Body of pancreas (tissue), 4 donors: ENCODE measurements at regions not wholly inside any gene's neighbourhood (a gene's known extent, or its start where the extent isn't known, plus 50 kb on each side); places are given as distances from the start of the nearest gene placed in this dataset.

ENCODE experiments used
- ATAC-seq: fragments of 150-250 bp; one replicate; pipeline ENCODE4 v1.9.1; 2016
- DNase-seq, 4 donors: peaks; one replicate each; pipeline ENCODE4 v3.0.0-alpha.2; 2019
- H3K27ac ChIP-seq, 4 donors: fragments of 200-600 bp; sonication (generic); 1 replicate in 3 of 4; 2 replicates in 1 of 4; pipeline versions ENCODE4 v1.5.1 to v1.6.1; 2016 to 2019; ENCODE audit warnings: mild to moderate bottlenecking in 1 of 4, mixed read lengths in 1 of 4, moderate library complexity in 1 of 4
- H3K27me3 ChIP-seq, 2 donors: fragments of 200-600 bp; sonication (generic); one replicate each; pipeline ENCODE4 v1.6.0; 2016; ENCODE audit warnings: mild to moderate bottlenecking in 1 of 2
- H3K36me3 ChIP-seq, 2 donors: fragments of 200-600 bp; sonication (generic); replicated peaks in 1 of 2; 2 replicates each; pipeline ENCODE4 v1.5.1; 2016; ENCODE audit warnings: low read depth in 2 of 2; ENCODE audit not compliant: insufficient read depth in 1 of 2
- H3K4me1 ChIP-seq: fragments of 200-600 bp; sonication (generic); one replicate; pipeline ENCODE4 v1.6.0; 2016
- H3K4me3 ChIP-seq, 2 donors: fragments of 200-600 bp; sonication (generic); 1 replicate in 1 of 2; 2 replicates in 1 of 2; pipeline ENCODE4 v1.5.1; 2016 to 2019
- H3K9me3 ChIP-seq, 3 donors: fragments of 200-600 bp; sonication (generic); 1 replicate in 2 of 3; 2 replicates in 1 of 3; pipeline ENCODE4 v1.5.1; 2016
- CTCF ChIP-seq, 7 experiments: fragments of 450-650 bp in 4 of 7; fragments of 200-600 bp in 3 of 7; sonication (generic) in 3 of 7; IDR thresholded peaks; one replicate each; pipeline ENCODE4 v1.5.1; 2016 to 2019; ENCODE audit warnings: antibody characterized with exemption in 7 of 7
- POLR2A ChIP-seq, 3 donors: fragments of 450-650 bp; IDR thresholded peaks; one replicate each; pipeline ENCODE4 v1.6.1; 2016; ENCODE audit warnings: antibody characterized with exemption in 3 of 3, mild to moderate bottlenecking in 2 of 3
- WGBS, 2 donors: methylation state at CpG; one replicate each; pipeline ENCODE4 v1.1.5; 2017; 5-methylcytosine and 5-hydroxymethylcytosine counted together
- intact Hi-C: fragments of 100-400 bp; cut with DNase I; formaldehyde crosslinking; loops from one replicate; pipeline ENCODE4 v1.15.1; 2023

GRCh38 chr5:125202353-125202752 is 455.9 kb upstream of the ZNF608 start:
- DNase-seq: no peak
- TF ChIP-seq POLR2A (IDR thresholded peaks at IDR 0.05): no peak
- TF ChIP-seq CTCF (IDR thresholded peaks at IDR 0.05): no peak
- no peaks in the 10 kb centered on the region for H3K9me3 ChIP-seq
- WGBS, 2 donors: 81 to 89% methylated on average over 1 of the region's 1 CpG
- no peaks in the 10 kb centered on the region for H3K4me1 ChIP-seq
- no peaks in the 10 kb centered on the region for H3K27me3 ChIP-seq
- intact Hi-C loops: no loop called here
- no peaks in the 10 kb centered on the region for H3K36me3 ChIP-seq
- no peak overlapping the region for H3K27ac ChIP-seq
- no peak overlapping the region for H3K4me3 ChIP-seq
- no peak for ATAC-seq

- no peaks in the 10 kb centered on the region for H3K36me3 ChIP-seq
- H3K27ac ChIP-seq: no peak overlapping the region
- WGBS, 2 donors: 87 to 96% methylated on average over 2 of the region's 2 CpGs
- H3K27me3 ChIP-seq: no peaks in the 10 kb centered on the region
- TF ChIP-seq POLR2A (IDR thresholded peaks at IDR 0.05) (no peak), CTCF (IDR thresholded peaks at IDR 0.05) (no peak)
- intact Hi-C loops: no loop called here
- DNase-seq (no peak), ATAC-seq (no peak)
- no peak overlapping the region for H3K4me3 ChIP-seq
- no peaks in the 10 kb centered on the region for H3K4me1 ChIP-seq
- H3K9me3 ChIP-seq: no peaks in the 10 kb centered on the region
Observed at GRCh38 chr5:125202871-125203438, 456.5 kb upstream of the ZNF608 start.

GRCh38 chr5:125203912-125204311 is 457.5 kb upstream of the ZNF608 start:
- no peaks in the 10 kb centered on the region for H3K9me3 ChIP-seq
- no peak for DNase-seq
- peaks cover 4% of the 10 kb centered on the region for H3K4me1 ChIP-seq
- ATAC-seq: no peak
- no peak overlapping the region for H3K27ac ChIP-seq
- H3K27me3 ChIP-seq: no peaks in the 10 kb centered on the region
- TF ChIP-seq POLR2A (IDR thresholded peaks at IDR 0.05) (no peak), CTCF (IDR thresholded peaks at IDR 0.05) (no peak)
- 40 to 89% methylated on average over 2 of the region's 2 CpGs for WGBS, 2 donors
- no peaks in the 10 kb centered on the region for H3K36me3 ChIP-seq
- intact Hi-C loops: no loop called here
- H3K4me3 ChIP-seq: no peak overlapping the region

- Histone ChIP-seq H3K27me3 (no peaks in the 10 kb centered on the region), H3K36me3 (no peaks in the 10 kb centered on the region), H3K4me3 (no peak overlapping the region), H3K27ac (no peak overlapping the region), H3K9me3 (no peaks in the 10 kb centered on the region), H3K4me1 (peaks cover 17% of the 10 kb centered on the region)
- intact Hi-C loops: no loop called here
- 77 to 87% methylated on average over 6 of the region's 6 CpGs for WGBS, 2 donors
- ATAC-seq (no peak), DNase-seq (no peak)
- TF ChIP-seq CTCF (IDR thresholded peaks at IDR 0.05) (no peak), POLR2A (IDR thresholded peaks at IDR 0.05) (no peak)
Observed at GRCh38 chr5:125205601-125206225, 459.3 kb upstream of the ZNF608 start.

- H3K4me3 ChIP-seq: no peak overlapping the region
- no peaks in the 10 kb centered on the region for H3K36me3 ChIP-seq
- DNase-seq (no peak), ATAC-seq (no peak)
- H3K27ac ChIP-seq: no peak overlapping the region
- intact Hi-C loops: no loop called here
- H3K9me3 ChIP-seq: no peaks in the 10 kb centered on the region
- no peaks in the 10 kb centered on the region for H3K27me3 ChIP-seq
- TF ChIP-seq CTCF (IDR thresholded peaks at IDR 0.05): no peak
- TF ChIP-seq POLR2A (IDR thresholded peaks at IDR 0.05): no peak
- peaks cover 17% of the 10 kb centered on the region for H3K4me1 ChIP-seq
Observed at GRCh38 chr5:125207856-125208255, 461.4 kb upstream of the ZNF608 start.
